ENCODE measurements at regions not wholly inside any gene's neighbourhood (a gene's known extent, or its start where the extent isn't known, plus 50 kb on each side); places are given as distances from the start of the nearest gene placed in this dataset.

DNA sequence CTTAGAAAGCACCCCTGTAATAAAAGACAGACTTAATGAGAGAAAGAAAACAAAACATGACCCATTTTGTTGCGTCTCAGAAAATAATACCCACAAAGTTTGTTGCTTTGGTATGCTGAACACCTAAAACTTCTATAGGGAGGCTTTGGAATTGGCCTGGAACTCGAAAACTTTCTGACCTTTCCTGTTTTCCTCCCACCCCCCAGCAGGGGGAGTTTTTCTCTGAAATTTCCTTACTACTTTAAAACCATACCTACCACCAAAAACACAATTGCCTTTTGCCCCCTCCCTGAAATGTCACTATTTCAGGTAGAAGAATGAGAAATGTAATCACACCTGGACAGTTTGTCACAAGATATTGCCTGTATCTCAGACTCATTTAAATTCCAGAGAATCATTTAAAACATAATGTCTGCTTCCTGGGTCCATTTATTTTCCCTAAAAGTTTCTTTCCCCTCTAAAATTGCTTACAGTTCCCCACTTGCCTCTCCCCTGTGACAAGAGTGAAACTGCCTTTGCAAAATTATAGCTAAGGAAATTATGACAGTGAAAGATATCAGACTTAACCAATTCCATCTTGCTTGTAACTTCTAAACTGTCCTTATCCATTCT, 2700.2 kb downstream of the PCDH9 start:
- WGBS, 2 donors = 52 to 70% methylated on average over 2 of the region's 2 CpGs
- Histone ChIP-seq H3K27me3 (no peaks in the 10 kb centered on the region), H3K36me3 (no peaks in the 10 kb centered on the region), H3K9me3 (no peaks in the 10 kb centered on the region), H3K4me1 (no peaks in the 10 kb centered on the region), H3K27ac (no peak overlapping the region), H3K4me3 (no peak overlapping the region)
- no peak for DNase-seq
- intact Hi-C loops (cut with DNase I) = no loop called here
- TF ChIP-seq, protein P1, sequence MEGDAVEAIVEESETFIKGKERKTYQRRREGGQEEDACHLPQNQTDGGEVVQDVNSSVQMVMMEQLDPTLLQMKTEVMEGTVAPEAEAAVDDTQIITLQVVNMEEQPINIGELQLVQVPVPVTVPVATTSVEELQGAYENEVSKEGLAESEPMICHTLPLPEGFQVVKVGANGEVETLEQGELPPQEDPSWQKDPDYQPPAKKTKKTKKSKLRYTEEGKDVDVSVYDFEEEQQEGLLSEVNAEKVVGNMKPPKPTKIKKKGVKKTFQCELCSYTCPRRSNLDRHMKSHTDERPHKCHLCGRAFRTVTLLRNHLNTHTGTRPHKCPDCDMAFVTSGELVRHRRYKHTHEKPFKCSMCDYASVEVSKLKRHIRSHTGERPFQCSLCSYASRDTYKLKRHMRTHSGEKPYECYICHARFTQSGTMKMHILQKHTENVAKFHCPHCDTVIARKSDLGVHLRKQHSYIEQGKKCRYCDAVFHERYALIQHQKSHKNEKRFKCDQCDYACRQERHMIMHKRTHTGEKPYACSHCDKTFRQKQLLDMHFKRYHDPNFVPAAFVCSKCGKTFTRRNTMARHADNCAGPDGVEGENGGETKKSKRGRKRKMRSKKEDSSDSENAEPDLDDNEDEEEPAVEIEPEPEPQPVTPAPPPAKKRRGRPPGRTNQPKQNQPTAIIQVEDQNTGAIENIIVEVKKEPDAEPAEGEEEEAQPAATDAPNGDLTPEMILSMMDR (IDR thresholded peaks at IDR 0.05) = peak in 2 of 6 experiments; percentile 5 to 31
- no peak for TF ChIP-seq POLR2A (IDR thresholded peaks at IDR 0.05)

DNA sequence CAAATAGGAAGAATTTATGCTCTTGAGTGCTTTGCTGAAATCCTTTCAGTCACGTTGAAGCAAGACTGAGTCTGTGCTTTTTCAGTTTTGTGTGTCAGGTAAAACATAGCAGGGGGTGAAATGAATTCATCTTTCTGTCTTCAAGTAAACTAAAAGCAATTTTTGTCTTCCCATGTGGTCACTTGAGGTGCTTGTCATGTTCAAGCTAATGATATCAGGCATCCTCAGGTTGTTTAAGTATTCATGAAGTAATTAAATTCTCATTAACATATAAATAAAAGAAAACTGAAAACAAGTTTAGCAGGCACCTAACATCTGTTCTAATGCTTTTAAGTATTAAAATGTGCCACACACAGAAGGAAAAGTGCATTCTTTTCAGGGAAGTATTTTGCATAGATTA, 2701.3 kb downstream of the PCDH9 start:
- Histone ChIP-seq H3K9me3 (no peaks in the 10 kb centered on the region), H3K4me1 (no peaks in the 10 kb centered on the region), H3K27me3 (no peaks in the 10 kb centered on the region), H3K4me3 (no peak overlapping the region), H3K27ac (no peak overlapping the region), H3K36me3 (no peaks in the 10 kb centered on the region)
- intact Hi-C loops (cut with DNase I) = no loop called here
- TF ChIP-seq, protein P1 (IDR thresholded peaks at IDR 0.05) = no peak
- TF ChIP-seq POLR2A (IDR thresholded peaks at IDR 0.05) = no peak
- WGBS, 2 donors = 37 to 42% methylated on average over 1 of the region's 1 CpG
- no peak for DNase-seq

DNA sequence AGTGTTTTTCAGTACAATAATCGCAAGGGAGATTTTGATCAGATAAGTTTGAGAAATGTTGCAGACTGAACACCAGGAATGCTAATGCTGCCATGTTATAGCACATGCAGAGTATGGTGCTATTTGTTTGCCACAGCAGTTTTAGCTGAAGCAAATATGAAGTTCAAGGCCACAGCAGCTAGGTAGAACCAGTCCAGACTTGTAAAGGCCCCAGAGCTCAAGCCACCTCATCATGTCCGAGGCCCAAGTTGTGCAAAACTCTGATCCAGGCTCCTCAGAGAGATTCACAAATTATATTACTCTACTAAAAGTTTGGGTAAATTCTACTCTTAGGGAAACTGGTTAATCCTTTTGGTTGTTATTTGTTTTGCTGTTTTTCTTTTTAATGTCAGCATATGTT, 2702.6 kb downstream of the PCDH9 start:
- DNase-seq = no peak
- H3K36me3 ChIP-seq = no peaks in the 10 kb centered on the region
- WGBS, 2 donors = 60 to 63% methylated on average over 2 of the region's 2 CpGs
- H3K4me1 ChIP-seq = no peaks in the 10 kb centered on the region
- no peak overlapping the region for H3K27ac ChIP-seq
- intact Hi-C loops (cut with DNase I) = no loop called here
- no peaks in the 10 kb centered on the region for H3K9me3 ChIP-seq
- no peak for TF ChIP-seq POLR2A (IDR thresholded peaks at IDR 0.05)
- TF ChIP-seq, protein P1 (IDR thresholded peaks at IDR 0.05) = no peak
- no peak overlapping the region for H3K4me3 ChIP-seq
- H3K27me3 ChIP-seq = no peaks in the 10 kb centered on the region

DNA sequence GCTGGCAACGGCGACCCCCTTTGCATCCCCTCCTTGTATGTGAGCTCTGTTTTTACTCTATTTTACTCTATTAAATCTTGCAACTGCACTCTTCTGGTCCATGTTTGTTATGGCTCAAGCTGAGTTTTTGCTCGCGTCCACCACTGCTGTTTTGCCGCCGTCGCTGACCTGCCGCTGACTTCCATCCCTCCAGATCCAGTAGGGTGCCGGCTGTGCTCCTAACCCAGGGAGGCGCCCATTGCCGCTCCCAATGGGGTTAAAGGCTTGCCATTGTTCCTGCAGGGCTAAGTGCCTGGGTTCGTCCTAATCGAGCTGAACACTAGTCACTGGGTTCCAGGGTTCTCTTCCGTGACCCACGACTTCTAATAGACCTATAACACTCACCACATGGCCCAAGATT, 2704.4 kb downstream of the PCDH9 start:
- H3K4me3 ChIP-seq = no peak overlapping the region
- no peaks in the 10 kb centered on the region for H3K9me3 ChIP-seq
- H3K4me1 ChIP-seq = no peaks in the 10 kb centered on the region
- H3K36me3 ChIP-seq = no peaks in the 10 kb centered on the region
- WGBS, 2 donors = 84 to 89% methylated on average over 10 to 11 of the region's 15 CpGs
- TF ChIP-seq, protein P1 (IDR thresholded peaks at IDR 0.05) = no peak
- TF ChIP-seq POLR2A (IDR thresholded peaks at IDR 0.05) = no peak
- no peak for DNase-seq
- no peak overlapping the region for H3K27ac ChIP-seq
- no peaks in the 10 kb centered on the region for H3K27me3 ChIP-seq
- intact Hi-C loops (cut with DNase I) = no loop called here

DNA sequence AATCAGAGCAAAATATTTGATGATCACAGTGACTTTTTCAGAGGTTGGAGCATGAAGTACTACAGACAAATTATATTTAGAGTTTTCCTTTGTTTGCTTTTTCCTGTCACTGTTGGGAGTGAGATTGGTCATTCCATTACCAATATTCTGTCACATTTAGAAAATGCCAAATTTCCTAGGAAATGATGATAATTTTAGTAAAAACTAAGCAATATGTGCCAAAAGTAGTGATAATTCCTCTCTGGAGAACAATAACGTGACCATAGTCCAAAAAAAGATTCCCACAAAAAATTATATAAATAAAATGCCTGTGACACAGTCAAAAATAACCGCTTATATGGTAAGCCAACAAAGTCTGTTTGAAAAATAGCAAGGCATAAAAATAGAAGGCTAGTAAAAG, 2719.4 kb downstream of the PCDH9 start:
- H3K27me3 ChIP-seq = no peaks in the 10 kb centered on the region
- WGBS, 2 donors = 50 to 61% methylated on average over 2 of the region's 2 CpGs
- TF ChIP-seq, protein P1 (IDR thresholded peaks at IDR 0.05) = no peak
- no peak for TF ChIP-seq POLR2A (IDR thresholded peaks at IDR 0.05)
- H3K4me1 ChIP-seq = no peaks in the 10 kb centered on the region
- H3K9me3 ChIP-seq = peaks cover 0 to 4% (median 0%) of the 10 kb centered on the region in 3 donors
- H3K27ac ChIP-seq = no peak overlapping the region
- no peaks in the 10 kb centered on the region for H3K36me3 ChIP-seq
- H3K4me3 ChIP-seq = no peak overlapping the region
- no peak for DNase-seq
- intact Hi-C loops (cut with DNase I) = no loop called here
